Nucleus accumbens (tissue), 56 donors: ENCODE measurements at regions not wholly inside any gene's neighbourhood (a gene's known extent, or its start where the extent isn't known, plus 50 kb on each side); places are given as distances from the start of the nearest gene placed in this dataset.
"Not testable (repeated sequence)": the region's sequence is repeated elsewhere in the genome, so short reads cannot be mapped to it uniquely, and the experiment has no call there.

ENCODE experiments used
- DNase-seq, 56 donors: peaks; one replicate each; lab custom pipeline; 2025; lab: John Stamatoyannopoulos, UW

DNA sequence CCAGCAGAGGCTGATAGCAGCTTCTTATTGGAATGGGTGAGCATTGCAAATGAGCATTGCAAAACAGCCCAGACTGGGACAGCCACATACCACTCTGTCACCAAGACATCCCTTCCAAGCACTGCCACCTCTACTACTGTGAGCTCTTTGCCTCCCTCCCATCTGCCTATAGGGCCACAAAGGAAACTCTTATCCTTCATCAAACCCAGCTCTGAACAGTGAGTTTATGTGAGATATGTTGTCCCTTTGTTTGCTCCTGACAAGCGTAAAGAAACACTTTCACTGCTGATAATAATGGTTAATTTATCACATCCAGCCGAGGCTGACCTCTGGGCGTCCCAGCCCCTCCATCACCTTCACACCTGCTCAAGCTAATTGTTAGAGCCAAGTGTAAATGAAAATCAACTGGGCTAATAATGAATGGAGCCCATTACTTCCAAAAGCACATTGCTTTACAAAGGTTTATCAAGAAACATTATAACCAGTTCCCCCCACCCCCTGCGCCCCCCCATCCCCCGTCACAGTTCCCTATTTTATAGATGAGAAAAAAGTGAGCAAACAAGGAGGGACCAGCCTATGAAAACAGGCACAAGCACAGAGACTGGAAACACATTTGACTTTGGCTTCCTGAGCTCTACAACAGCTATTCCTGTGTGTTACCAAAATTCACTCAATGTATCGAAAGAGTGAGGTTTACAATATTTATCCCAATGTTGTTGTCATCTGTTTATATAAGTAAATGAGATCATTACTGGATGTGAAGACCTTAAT is 146.3 kb downstream of the ANXA2 start:
- DNase-seq, result no peak

GRCh38 chr15:60254416-60254815 is 143.4 kb downstream of the ANXA2 start:
- no peak for DNase-seq

DNA sequence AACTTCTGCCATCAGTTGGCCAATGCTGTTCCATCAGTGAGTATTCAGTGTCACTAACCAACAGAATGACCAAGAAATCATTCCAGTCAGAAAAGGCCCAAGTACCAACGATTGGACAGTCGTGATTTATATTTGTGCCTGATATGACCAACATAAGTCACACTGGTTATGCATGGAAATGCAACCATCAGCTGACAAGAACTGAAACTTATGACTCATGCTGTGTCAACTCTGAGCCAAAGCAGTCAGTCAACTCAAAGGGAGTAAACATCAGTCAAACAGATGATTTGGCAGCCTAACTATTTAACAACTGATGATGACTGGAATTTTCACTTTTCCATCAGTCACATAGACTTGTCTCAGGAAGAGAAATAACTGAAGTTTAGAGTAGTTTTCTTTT is 142.4 kb downstream of the ANXA2 start:
- DNase-seq, result peak in 1 of 56 donors; percentile 22

GRCh38 chr15:60257591-60258159 is 140.1 kb downstream of the ANXA2 start:
- no peak for DNase-seq

GRCh38 chr15:60259469-60259868 is 138.3 kb downstream of the ANXA2 start:
- no peak for DNase-seq

GRCh38 chr15:60264088-60264487 is 133.7 kb downstream of the ANXA2 start:
- DNase-seq, result no peak

DNA sequence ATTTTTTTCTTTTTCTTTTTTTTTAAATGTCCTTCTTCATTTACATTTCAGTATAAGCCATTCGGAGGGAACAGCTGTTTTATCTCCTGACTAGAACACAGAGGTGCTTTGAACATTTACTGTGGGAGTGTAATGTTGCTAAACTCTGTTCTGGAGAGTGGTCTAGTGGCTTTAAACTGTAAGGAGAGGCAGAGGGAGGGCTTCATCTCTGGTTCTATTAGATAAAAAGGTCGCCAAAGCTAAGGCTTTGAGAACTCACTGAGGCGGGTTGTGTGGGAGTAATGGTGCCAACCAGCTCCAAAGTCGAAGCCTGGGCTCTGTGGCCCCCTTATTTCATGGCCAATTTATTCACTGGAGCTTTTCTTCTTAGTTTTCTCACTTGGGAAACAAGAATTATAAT is 133.2 kb downstream of the ANXA2 start:
- DNase-seq, result no peak

GRCh38 chr15:60265057-60265456 is 132.7 kb downstream of the ANXA2 start:
- DNase-seq, result no peak

GRCh38 chr15:60272623-60273022 is 125.2 kb downstream of the ANXA2 start:
- DNase-seq, result no peak

- DNase-seq, result no peak
These were observed 122.2 kb downstream of the ANXA2 start for GRCh38 chr15:60275624-60276023.

- DNase-seq, result no peak
These were observed 118.9 kb downstream of the ANXA2 start for GRCh38 chr15:60278879-60279278.

DNA sequence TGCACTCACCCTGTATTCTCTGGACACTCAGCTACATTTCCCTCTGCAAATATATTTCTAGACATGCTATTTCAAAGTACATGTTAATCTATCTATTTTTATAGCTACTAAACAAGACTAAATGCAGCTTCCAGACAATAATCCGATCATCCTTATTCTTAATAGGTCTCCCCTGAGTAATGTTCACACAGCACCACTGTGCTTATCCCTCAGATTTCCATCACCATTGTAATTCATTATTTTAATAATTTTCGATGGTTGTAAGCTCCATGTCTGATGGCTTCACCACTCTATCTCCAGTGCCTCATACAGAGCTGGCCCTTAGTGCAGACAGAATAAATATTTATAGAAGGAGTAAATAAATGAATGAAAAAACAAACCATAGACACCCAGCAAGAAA is 117.5 kb downstream of the ANXA2 start:
- no peak for DNase-seq

DNA sequence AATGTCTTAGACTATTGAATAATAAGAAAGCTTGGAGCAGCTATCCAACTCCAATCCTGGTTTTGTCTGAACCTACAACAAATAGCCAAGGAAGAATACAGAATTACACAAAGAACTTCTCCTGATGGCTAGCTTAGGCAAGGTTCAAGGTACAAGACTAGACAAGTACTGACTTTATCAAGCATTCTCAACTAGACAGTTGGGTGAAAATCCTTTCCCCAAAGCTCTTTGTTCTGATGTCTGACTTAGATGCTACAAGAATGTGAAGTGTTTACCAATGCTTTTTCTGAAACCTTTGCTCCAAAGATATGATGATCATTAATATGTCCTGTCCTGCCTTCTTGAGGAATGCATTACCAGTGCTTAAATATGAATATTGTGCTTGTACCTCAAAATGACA is 113.8 kb downstream of the ANXA2 start:
- no peak for DNase-seq

- not testable (repeated sequence) for DNase-seq
These were observed 101.9 kb downstream of the ANXA2 start for GRCh38 chr15:60295901-60296300.

DNA sequence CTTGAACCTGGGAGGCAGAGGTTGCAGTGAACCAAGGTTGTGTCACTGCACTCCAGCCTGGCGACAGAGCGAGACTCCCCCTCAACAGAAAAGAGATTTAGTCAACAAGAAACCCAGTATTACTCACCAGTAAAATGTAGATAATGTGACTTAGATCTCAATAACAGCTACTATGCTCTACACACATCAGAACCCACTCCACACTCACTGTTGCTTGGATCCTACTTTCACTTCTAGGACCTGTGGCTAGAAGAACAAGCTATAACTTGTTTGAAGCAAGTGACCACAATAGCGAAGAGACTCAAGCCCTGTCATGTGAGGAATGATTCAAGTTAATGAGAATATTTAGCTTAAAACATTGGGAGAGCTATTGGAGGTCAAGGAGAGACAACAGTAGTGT is 100.7 kb downstream of the ANXA2 start:
- DNase-seq, result no peak
